CD4-positive, alpha-beta T cell treated with Interleukin-21 for 1 hour (primary cell): ENCODE measurements at regions not wholly inside any gene's neighbourhood (a gene's known extent, or its start where the extent isn't known, plus 50 kb on each side); places are given as distances from the start of the nearest gene placed in this dataset.

Source experiments
- DNase-seq: peaks from one replicate; pipeline ENCODE4 v3.0.0-alpha.2; 2020

DNA sequence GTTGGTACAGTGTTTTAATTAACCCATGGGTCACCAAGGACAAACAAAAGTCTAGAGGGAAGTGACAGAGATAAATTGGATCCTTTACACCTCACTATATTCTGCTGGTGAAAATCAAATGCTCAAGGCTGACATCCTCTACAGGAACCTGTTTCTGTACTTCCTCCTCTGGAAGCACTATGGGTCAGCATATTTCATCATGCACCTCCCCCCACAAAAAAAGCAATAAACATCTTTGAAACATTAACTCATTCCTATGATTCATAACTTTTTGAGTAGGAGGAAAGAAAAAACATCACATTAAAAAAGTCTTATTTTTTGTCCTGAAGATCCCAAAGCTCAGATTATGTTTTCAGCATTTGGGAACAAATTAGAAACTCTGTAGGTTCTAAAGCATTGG lies 588.3 kb upstream of the SGCG start:
- DNase-seq: no peak

GRCh38 chr13:22594041-22594440 lies 586.7 kb upstream of the SGCG start:
- DNase-seq: no peak

GRCh38 chr13:22596171-22596863 lies 584.5 kb upstream of the SGCG start:
- DNase-seq: no peak

- no peak for DNase-seq
Observed at GRCh38 chr13:22599156-22599555, 581.6 kb upstream of the SGCG start.

DNA sequence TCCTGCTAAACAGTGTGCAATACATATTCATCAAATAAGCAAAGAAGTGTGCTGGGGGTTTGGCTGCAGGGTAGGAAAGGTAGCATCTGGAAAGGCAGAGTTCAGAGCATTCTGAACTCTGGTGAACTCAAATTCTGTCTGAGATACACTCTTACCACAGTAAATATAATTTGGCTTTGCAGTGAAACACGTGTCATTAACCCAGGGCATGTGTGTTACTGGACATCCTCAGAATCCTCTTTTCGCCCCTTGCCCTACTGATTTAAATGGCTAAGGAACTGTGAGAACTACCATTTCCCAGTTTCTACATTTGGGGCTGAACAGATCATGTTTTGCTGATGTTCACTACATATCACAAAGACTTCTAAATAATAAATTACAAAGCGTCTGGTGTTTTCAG lies 562.8 kb upstream of the SGCG start:
- no peak for DNase-seq

DNA sequence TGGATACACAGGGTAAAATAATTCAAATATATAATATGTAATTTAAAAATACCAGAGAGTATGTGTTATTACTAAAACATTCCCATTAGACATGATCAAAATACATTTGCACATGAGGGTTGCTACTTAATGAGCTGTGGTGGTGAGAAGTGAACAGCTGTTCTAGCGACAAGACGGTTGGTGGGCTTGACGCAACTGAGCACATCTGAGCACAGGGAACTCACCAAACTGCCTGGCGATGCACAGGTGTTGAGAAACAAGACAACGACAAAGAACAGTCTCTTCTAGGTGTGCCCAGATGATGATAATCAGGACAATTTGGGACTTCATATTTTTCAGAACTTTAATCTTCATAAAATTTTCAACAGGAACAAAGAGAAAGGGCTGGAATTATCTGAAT lies 555.1 kb upstream of the SGCG start:
- DNase-seq: no peak

DNA sequence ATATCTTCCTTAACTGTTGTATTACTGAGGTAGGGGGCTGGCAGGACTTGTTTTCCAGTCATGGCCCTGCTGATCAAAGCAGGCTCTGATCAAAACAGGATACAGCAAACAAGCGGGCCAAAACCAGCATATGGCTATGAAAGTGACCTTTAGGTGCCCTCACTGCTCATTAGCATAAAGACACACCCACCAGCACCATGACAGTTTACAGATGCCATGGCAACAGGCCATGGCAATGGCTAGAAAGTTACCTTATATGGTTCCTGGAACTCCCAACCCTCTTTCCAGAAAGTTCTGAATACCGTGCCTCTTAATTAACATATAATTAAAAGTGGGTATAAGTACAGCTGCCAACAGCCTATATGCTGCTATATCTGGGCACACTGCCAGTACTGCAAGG lies 551.4 kb upstream of the SGCG start:
- no peak for DNase-seq

- DNase-seq: no peak
Observed at GRCh38 chr13:22642088-22642487, 538.7 kb upstream of the SGCG start.

DNA sequence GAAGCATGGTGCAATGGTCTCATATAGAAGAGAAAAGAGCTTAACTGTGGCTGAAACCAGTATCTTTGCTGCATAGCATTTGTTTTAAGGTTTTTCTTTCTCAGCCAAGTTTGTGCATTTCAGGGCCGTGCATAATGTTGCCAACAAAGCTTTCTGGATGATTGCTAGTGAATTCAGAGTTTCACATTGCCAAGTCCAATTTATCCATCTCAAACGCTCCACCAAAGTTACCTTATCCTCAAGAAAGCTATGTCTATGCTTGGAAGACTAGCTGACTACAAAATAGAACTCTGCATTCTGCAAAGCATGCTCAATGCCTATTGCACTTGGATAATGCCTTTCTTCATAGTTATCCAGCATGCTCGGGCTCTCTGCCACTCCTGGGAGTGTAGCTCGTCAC lies 535.8 kb upstream of the SGCG start:
- DNase-seq: no peak

GRCh38 chr13:22647156-22647850 lies 533.5 kb upstream of the SGCG start:
- DNase-seq: no peak

GRCh38 chr13:22648320-22648801 lies 532.4 kb upstream of the SGCG start:
- no peak for DNase-seq

DNA sequence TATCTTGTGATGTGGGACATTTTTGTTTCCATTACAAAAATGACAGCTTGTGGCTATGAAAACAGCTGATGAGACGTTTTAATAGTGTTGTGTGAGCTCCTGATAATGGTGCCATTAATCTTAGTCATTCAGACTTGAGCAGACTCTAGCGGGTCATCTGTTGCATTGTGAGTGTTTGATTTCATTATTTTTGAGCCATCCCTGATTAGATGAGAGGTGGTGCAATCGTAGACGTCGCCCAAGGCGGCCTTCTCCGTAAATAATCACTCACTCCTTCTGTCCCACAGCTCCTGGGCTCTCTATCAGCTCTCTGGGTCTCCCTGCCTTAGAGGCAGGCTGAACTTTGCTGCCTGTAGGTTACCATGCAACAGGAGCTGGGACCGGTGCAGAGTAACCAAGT lies 528.0 kb upstream of the SGCG start:
- no peak for DNase-seq

DNA sequence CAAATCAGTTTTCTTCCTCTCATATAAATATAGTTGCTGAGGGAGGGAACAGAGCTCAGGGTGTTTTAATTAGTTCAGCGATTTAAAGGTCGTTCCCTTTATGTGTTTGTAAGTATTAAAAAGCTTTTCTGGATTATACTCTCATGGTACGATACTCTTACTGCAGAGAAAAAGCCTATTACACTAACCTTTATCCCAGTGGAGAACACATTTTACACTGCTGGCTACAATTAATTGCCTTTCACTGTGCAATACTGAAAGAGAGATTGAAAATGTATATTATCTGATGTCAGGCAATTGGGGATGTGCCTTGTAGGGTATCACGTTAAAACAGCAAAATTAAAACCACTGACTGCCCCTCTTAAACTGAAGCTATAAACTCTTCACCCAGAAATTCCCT lies 526.9 kb upstream of the SGCG start:
- DNase-seq: no peak

DNA sequence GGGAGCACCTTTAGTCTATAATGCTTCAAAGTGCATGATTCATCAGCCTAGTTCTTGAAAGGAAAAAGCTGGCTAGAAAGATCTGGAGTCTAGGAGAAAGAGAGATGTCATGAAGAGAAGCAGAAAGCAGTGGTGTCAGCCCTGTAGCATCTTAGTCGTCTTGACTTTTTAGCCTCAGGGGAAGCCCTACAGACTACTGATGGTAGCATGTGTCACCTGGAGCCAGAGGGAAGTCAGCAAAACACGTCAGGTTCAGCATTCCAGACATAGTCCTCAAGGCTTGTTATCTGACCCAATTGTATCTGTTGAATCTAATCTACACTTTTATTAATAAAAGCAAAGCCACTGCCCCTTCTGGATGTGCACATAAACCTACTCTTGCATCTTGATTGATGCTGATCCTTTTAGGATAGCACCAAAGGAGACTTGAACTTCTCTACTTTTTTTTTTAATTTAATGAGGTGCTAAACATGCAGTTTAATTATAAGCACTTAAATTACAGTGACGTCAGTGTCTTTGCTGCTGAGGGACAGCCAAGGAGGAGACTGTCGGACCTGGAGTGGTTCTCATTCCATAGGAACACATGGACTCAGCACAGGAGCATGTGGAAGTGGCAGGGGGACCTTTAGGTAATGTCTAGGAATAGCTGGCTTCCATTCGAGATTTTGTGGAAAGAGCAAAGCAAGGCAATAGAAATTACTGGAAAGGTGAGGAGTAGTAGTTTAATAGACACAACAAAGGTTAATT lies 525.5 kb upstream of the SGCG start:
- no peak for DNase-seq

GRCh38 chr13:22662771-22663170 lies 518.0 kb upstream of the SGCG start:
- DNase-seq: no peak

- DNase-seq: no peak
Observed at GRCh38 chr13:22665506-22665905, 515.3 kb upstream of the SGCG start.

GRCh38 chr13:22690756-22691155 lies 490.0 kb upstream of the SGCG start:
- DNase-seq: no peak

- DNase-seq: no peak
Observed at GRCh38 chr13:22693691-22694090, 487.1 kb upstream of the SGCG start.

- DNase-seq: no peak
Observed at GRCh38 chr13:22696433-22696832, 484.3 kb upstream of the SGCG start.

- DNase-seq: no peak
Observed at GRCh38 chr13:22698467-22698866, 482.3 kb upstream of the SGCG start.

DNA sequence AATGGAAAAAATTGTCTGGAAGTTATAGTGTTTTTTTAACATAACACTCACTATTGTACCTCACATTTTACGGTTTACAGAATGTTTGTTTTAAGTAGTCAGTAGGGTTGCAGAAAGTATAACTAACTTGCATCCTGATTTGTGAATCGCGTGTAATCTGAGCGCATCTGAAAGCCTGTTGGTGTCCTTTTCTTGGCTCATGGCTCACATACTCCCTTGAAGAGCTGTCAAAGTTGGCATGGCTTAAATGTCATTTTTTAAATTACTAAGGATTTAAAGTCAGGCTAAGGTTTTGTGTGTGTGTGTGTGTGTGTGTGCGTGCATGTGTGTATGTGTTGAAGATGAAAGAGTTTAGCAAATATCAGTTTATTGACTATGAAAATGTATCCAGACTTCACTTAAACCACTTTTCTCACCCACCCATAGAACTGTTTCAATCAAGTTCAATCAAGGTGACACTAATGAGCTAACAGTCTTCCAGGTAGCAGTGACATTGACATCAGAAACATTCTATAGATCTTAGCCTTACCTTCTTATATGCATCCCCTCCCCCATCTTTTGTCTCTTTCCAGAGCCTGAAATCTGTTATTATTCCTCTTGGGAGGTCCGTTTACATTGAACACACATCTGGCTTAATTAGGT lies 480.4 kb upstream of the SGCG start:
- no peak for DNase-seq

DNA sequence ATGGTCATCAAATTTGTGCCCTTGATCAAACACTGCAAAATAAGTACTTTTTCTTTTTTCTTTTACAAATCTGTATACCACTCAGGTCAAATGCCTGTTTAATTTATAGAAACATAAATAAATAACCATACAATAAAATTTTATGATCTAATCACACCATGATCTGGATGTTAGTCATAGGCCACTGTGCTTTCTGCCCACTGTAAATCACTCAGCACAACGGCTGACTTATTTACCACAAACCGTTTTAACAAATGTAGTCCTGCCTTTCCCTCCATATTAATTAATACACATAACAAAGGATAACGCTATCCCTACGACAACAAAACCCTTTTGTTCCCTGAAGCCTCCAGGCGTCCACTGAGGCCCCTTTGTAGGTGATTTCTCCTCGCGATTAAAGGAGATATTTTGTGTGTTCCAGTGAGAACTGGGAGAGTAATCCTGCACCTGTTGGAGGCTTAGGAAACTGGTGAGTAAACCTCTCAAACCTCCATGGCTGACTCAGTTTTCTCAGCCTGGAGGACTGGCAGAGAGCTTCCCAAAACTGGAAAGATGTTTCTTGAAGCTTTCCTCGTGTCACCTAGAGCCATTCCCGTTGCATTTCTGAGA lies 477.1 kb upstream of the SGCG start:
- no peak for DNase-seq

- DNase-seq: no peak
Observed at GRCh38 chr13:22707946-22708345, 472.8 kb upstream of the SGCG start.
